Neutrophil (primary cell): ENCODE measurements at regions not wholly inside any gene's neighbourhood (a gene's known extent, or its start where the extent isn't known, plus 50 kb on each side); places are given as distances from the start of the nearest gene placed in this dataset.

Experiments used
- H3K27ac ChIP-seq: fragments of 200-600 bp; sonication (generic); 2 replicates; pipeline ENCODE4 v1.5.1; 2016; ENCODE audit warnings: mild to moderate bottlenecking, moderate library complexity
- H3K27me3 ChIP-seq: fragments of 200-600 bp; sonication (generic); 2 replicates; pipeline ENCODE4 v1.6.0; 2016; ENCODE audit warnings: mild to moderate bottlenecking
- H3K36me3 ChIP-seq: fragments of 200-600 bp; sonication (generic); 2 replicates; pipeline ENCODE4 v1.5.1; 2017
- H3K4me1 ChIP-seq, 2 experiments: fragments of 200-600 bp in 1 of 2; sonication (generic) in 1 of 2; 1 replicate in 1 of 2; 2 replicates in 1 of 2; pipeline versions ENCODE4 v1.5.1 to v1.6.1; 2013 to 2016; ENCODE audit warnings: low read depth in 1 of 2, low read length in 1 of 2, mild to moderate bottlenecking in 1 of 2, moderate library complexity in 1 of 2; ENCODE audit not compliant: control insufficient read depth in 1 of 2, insufficient read depth in 1 of 2
- H3K4me3 ChIP-seq, 2 experiments: fragments of 200-600 bp in 1 of 2; sonication (generic) in 1 of 2; 1 replicate in 1 of 2; 2 replicates in 1 of 2; pipeline ENCODE4 v1.5.1; 2013 to 2016; ENCODE audit warnings: low read depth in 1 of 2, low read length in 1 of 2, mild to moderate bottlenecking in 1 of 2, moderate library complexity in 1 of 2
- H3K9me3 ChIP-seq: fragments of 200-600 bp; sonication (generic); 2 replicates; pipeline ENCODE4 v1.5.1; 2016
- TF ChIP-seq, protein P1 (sequence below): fragments of 200-600 bp; sonication (generic); IDR thresholded peaks from 2 replicates; pipeline ENCODE4 v1.5.1; 2016; ENCODE audit warnings: antibody characterized with exemption

DNA sequence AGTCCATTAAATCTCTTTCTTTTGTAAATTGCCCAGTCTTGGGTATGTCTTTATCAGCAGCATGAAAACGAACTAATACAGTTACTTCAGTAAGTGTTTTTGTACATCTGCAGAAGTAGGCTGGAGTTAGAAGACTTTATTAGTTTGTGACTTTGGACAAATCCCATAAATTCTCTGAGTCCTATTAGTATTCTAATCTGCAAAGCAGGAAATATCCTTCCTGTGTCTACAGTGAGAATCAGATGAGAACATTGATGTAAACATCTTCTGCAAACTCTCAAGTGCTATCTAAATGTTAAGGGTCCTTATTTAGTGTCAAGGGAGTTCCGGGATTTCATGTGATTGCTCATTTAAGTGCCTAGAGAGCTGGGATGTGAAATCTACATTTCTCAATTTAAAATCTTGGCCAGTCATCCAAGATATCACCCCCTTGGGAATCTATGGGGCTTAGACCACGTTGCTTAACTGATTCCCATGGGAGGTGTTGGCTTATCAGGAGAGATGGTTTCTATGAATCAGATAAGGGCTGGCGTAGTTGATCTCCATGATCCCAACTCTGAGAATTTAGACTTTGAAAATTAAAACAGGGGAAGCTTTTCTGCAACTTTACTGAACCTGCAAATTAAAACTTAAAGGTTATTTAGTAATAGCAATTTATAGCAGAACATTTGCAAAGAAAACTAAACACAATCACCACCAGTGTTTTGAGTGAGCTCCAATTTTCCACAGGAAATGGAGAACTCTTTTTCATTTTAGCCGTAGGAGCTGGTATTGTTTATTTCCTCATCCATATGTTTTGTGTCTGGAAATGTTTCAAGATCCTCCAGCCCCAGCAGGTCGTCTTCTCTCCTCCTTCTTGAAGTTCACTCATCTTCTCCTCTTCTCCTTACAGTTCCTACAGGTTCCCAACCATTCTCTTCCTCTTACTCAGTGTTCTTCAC lies 241.6 kb upstream of the CD180 start:
- TF ChIP-seq, protein P1, sequence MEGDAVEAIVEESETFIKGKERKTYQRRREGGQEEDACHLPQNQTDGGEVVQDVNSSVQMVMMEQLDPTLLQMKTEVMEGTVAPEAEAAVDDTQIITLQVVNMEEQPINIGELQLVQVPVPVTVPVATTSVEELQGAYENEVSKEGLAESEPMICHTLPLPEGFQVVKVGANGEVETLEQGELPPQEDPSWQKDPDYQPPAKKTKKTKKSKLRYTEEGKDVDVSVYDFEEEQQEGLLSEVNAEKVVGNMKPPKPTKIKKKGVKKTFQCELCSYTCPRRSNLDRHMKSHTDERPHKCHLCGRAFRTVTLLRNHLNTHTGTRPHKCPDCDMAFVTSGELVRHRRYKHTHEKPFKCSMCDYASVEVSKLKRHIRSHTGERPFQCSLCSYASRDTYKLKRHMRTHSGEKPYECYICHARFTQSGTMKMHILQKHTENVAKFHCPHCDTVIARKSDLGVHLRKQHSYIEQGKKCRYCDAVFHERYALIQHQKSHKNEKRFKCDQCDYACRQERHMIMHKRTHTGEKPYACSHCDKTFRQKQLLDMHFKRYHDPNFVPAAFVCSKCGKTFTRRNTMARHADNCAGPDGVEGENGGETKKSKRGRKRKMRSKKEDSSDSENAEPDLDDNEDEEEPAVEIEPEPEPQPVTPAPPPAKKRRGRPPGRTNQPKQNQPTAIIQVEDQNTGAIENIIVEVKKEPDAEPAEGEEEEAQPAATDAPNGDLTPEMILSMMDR, result no peak
- Histone ChIP-seq H3K4me3 (no peak overlapping the region), H3K4me1 (no peaks in the 10 kb centered on the region)

DNA sequence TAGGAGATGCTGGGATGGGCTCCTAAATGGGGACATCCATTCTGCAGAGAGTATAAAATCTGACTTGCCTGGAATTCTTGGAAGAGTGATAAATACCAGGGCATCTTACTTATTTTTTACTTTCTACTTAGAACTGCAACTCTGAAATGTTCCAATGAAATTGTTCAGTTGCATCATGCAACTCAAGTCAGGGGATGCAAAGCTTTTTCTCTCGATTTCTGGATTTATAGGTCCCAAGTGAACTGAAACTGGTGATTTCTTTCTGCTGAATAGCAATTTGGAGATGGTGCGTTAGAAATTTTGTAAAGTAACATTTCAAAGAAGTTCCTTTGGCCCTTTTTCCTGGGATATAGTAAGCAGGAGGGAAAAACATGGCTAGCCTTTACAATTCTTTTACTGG lies 238.4 kb upstream of the CD180 start:
- TF ChIP-seq, protein P1, result no peak
- no peaks in the 10 kb centered on the region for H3K9me3 ChIP-seq
- H3K36me3 ChIP-seq, result no peaks in the 10 kb centered on the region
- no peak overlapping the region for H3K27ac ChIP-seq
- no peaks in the 10 kb centered on the region for H3K4me1 ChIP-seq
- H3K27me3 ChIP-seq, result no peaks in the 10 kb centered on the region
- no peak overlapping the region for H3K4me3 ChIP-seq

More for the DNA sequence above, 241.6 kb upstream of the CD180 start:
- H3K36me3 ChIP-seq, result no peaks in the 10 kb centered on the region
- no peaks in the 10 kb centered on the region for H3K27me3 ChIP-seq
- H3K9me3 ChIP-seq, result no peaks in the 10 kb centered on the region
- no peak overlapping the region for H3K27ac ChIP-seq

DNA sequence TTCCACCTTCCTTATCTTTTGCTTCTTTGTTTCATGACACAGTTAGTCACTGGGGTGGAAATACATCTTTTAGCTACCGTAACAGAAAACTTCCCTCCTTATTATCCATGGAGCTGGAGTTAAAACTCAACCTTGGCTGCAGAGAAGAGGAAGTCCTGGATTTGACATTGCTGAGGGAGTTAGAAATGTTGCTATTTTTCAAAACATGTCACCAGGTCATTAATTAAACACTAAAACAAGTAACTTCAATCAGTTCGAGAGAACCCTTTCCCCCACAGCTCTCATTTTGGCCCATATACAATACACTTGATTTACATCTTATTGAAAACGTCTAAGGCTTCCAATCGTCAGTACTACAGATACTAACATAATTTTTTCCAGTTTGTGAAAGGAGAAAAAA lies 237.9 kb upstream of the CD180 start:
- H3K36me3 ChIP-seq, result no peaks in the 10 kb centered on the region
- TF ChIP-seq, protein P1, result no peak
- no peak overlapping the region for H3K4me3 ChIP-seq
- H3K27ac ChIP-seq, result no peak overlapping the region
- no peaks in the 10 kb centered on the region for H3K27me3 ChIP-seq
- no peaks in the 10 kb centered on the region for H3K9me3 ChIP-seq
- H3K4me1 ChIP-seq, result no peaks in the 10 kb centered on the region

DNA sequence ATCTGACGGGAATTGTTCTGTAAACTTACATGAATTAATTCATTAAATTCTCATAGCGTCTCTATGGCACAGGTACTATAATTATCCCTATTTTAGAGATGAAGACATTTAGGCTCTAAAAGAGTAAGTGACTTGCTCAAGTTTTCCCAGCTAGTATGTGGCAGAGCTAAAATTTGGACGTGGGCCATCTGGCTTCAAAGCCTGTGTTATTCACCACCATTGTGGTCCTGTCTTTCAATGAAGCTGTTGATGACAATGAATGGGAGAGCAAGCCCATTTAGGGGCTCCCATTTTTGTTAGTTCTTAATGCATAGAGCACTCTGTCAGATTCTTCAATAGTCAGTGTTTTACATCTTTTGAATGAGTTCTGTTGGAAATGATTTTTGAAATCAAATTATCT lies 236.0 kb upstream of the CD180 start:
- no peaks in the 10 kb centered on the region for H3K27me3 ChIP-seq
- no peaks in the 10 kb centered on the region for H3K9me3 ChIP-seq
- H3K27ac ChIP-seq, result no peak overlapping the region
- H3K4me3 ChIP-seq, result no peak overlapping the region
- TF ChIP-seq, protein P1, result no peak
- no peaks in the 10 kb centered on the region for H3K4me1 ChIP-seq
- H3K36me3 ChIP-seq, result no peaks in the 10 kb centered on the region

DNA sequence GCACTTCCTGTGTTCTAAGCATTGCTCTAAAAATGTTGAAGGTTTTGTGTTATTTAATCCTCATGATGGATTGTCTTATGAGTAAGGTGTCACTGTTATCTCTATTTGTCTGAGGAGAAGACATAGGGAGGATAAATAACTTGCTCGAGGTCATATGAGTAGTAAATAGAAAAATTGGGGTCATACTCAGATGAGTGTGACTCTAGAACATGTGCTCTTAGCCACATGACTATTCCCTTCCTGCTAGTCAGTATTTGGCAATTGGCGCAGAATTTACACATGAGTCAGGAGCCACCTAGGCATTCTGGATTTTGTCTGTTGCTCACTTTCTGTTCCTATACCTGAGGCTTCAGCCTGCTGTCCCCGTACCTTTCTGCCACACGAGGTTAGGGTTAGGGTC lies 234.6 kb upstream of the CD180 start:
- TF ChIP-seq, protein P1, result no peak
- H3K27ac ChIP-seq, result no peak overlapping the region
- H3K4me3 ChIP-seq, result no peak overlapping the region

More for the DNA sequence above, 234.6 kb upstream of the CD180 start:
- Histone ChIP-seq H3K4me1 (no peaks in the 10 kb centered on the region), H3K27me3 (no peaks in the 10 kb centered on the region), H3K36me3 (no peaks in the 10 kb centered on the region), H3K9me3 (no peaks in the 10 kb centered on the region)
